NB4 (cell line): ENCODE measurements at regions not wholly inside any gene's neighbourhood (a gene's known extent, or its start where the extent isn't known, plus 50 kb on each side); places are given as distances from the start of the nearest gene placed in this dataset.

Source experiments
- CTCF ChIP-seq: IDR thresholded peaks from one replicate; pipeline ENCODE4 v1.5.1; 2012; ENCODE audit warnings: low read depth, low read length
- MAX ChIP-seq: IDR thresholded peaks from 2 replicates; pipeline ENCODE4 v1.6.1; 2011; ENCODE audit warnings: low read depth, low read length
- POLR2A ChIP-seq: IDR thresholded peaks from 2 replicates; pipeline ENCODE4 v1.6.1; 2011; ENCODE audit warnings: mild to moderate bottlenecking; ENCODE audit not compliant: insufficient read length; ENCODE audit errors: extremely low read depth

- TF ChIP-seq CTCF (no peak), POLR2A (no peak), MAX (no peak)
Measured at GRCh38 chr5:99386406-99387077, 457.7 kb upstream of the CHD1 start.
